ENCODE measurements at regions not wholly inside any gene's neighbourhood (a gene's known extent, or its start where the extent isn't known, plus 50 kb on each side); places are given as distances from the start of the nearest gene placed in this dataset.

GRCh38 chr6:3593161-3593560 is 136.3 kb upstream of the SLC22A23 start:
- intact Hi-C loops (cut with micrococcal nuclease): no loop called here

DNA sequence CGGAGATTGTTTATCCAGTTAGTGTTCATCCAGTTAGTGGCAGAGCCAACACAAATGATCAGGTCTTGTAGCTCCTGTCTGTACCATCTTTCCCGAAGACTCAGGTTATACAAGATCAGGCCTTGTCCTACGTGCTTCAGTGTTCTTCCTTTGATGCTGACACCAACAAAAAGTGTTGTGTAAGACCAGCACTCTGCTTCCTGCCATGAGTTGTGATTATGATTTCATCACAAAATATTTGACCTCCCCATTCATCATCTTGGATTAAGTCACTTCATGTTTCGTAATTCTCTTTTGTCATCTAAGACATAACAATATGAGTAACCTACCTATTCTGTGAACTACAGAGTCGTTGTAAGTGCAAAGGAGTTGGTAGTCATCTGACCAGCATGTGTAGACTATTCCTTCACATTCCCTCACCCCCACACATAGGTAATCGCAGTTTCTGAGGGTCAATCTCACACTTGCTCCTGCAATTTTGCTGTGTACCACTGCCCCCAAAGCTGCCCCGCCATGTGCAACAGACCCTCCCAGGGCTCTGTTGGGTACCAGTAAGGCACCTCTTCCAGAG is 135.6 kb upstream of the SLC22A23 start:
- intact Hi-C loops (cut with micrococcal nuclease): no loop called here

DNA sequence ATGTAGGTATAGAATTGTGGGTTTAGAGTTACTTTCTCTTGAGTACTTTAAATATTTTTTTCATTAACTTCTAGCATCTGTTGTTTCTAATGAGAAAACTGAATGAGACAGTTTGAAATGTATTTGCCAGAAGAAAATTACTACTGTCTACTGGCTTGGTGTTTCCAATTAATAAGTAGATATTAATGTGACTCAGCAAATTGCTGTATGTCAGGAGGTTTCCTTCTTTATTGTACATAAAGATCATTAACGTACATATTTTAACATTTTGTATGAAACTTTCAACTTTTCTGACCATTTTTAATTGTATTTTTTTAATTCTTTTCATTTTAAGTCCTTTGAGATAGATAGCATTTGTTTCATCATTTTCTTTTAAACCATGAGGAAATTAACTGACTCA is 135.1 kb upstream of the SLC22A23 start:
- intact Hi-C loops (cut with micrococcal nuclease): no loop called here

GRCh38 chr6:3587660-3588059 is 130.8 kb upstream of the SLC22A23 start:
- intact Hi-C loops (cut with micrococcal nuclease): no loop called here

- intact Hi-C loops (cut with micrococcal nuclease): no loop called here
Measured at GRCh38 chr6:3585320-3585935, 128.6 kb upstream of the SLC22A23 start.

DNA sequence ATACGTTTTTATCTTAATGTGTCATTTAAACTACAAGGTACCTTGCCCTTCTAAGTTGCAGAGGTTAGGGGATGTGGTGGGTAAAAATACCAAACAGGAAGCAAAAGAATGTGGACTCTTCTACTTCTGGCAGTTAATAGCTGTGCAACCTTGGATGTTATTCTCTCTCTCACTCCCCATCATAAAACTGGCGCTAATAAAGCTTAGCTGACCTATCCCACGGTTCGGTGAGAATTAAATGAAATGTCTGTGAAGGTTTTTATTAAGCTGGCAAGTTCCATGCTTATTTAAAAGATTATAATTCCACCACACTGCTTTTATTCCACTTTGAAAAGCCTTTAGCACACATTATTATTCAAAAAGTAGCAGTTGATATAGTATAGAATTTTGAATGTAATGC is 127.8 kb upstream of the SLC22A23 start:
- intact Hi-C loops (cut with micrococcal nuclease): no loop called here

DNA sequence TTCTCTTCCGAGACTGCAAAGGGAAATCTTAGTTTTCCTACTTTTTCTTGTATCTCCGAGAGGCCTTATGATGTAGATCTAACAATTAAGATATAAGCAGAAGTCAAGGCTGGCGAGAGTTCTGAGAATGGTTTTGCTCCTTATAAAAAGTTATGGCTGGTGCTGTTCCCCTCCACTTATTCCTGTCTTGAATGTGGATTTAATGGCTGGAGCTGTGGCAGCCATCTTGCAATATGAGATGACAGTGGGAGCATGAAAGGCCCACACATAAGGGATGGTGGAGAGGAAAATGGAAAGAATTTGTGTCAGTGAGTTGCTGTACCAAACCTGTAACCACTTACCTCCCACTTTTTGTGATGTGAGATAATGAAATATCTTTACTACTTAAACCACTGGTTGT is 124.6 kb upstream of the SLC22A23 start:
- intact Hi-C loops (cut with micrococcal nuclease): no loop called here

DNA sequence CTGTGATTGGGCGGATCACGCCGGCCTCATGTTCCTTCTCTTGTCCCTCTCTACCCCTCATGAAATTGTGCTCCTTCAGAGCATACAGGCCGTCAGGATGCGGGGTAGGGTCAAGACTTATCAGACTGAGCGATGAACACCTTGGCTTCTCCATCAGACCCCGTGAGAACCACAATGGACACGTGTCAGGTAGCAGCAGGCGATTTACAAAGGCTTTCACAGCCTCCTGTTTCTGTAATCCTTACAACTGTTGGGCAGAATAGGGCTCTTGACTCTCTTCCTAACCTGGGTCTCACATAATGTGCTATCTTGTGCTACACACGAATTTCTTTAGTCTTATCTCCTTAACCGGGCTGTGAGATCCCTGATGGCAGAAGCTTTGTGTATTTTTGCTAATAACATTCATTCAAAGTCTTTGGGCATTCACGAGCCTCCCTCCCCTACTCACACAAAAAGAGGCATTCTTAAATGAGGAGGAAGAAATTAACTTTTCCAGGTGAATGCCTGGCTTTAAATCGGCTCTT is 122.9 kb upstream of the SLC22A23 start:
- intact Hi-C loops (cut with micrococcal nuclease): no loop called here

DNA sequence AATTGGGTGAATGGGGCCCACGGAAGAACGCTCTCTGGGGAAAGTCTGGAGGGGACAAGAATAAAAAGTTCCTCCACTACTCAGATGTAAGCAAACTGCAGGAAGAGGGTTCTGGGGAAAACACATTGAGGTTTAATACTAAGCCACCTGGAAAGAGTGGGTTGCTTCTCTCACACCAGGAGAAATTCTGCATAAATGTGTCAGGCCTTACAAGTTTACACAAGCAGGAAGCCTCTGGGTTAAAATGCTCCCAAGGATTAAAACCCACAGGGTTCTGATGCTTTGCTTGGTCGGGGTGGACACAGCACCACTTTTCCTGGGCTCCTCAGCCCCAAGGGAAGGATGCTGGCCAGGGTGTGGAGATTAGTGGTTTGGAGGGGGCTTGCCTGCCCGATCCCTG is 122.1 kb upstream of the SLC22A23 start:
- intact Hi-C loops (cut with micrococcal nuclease): no loop called here

DNA sequence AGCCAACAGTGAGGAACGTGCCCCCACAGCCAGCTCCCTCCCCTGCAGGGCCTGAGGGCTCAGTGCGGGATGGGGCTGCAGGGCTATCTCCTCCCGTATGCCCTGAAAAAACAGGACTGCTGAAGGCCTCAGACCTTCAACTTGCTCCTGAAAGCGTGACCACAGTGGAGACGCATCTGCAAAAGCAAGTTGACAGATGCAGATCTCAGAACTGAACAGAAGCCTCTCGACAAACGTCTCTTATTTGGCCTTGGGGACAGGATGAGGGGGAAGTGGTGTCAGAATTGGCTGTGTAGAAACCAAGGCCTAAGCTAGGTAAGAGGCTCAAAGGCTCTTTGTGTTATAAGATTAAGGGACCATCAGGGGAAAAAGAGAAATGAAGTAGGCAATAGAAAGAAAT is 120.7 kb upstream of the SLC22A23 start:
- intact Hi-C loops (cut with micrococcal nuclease): no loop called here

- intact Hi-C loops (cut with micrococcal nuclease): no loop called here
Measured at GRCh38 chr6:3575701-3576100, 118.9 kb upstream of the SLC22A23 start.

GRCh38 chr6:3575166-3575565 is 118.3 kb upstream of the SLC22A23 start:
- intact Hi-C loops (cut with micrococcal nuclease): no loop called here

DNA sequence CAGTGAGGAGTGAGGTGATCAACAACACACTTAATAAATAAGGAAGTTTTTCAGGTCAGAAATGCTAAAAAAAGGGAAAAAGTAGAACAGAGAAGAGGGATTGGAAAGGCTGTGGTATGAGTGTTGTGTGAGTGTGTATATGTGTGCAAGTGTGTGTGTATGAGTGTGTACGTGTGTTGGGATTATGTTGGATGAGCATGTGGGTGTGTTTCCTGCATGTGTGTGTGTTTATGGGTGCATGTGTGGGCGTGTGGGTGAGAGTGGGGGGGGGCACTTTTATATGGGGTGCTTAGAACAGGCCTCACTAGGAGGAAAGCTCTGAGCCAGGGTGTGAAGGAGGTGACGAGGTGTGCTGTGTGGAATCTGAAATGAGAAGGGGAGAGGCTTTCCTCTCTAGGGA is 116.8 kb upstream of the SLC22A23 start:
- intact Hi-C loops (cut with micrococcal nuclease): no loop called here

GRCh38 chr6:3571836-3572235 is 115.0 kb upstream of the SLC22A23 start:
- intact Hi-C loops (cut with micrococcal nuclease): no loop called here

GRCh38 chr6:3571250-3571681 is 114.4 kb upstream of the SLC22A23 start:
- intact Hi-C loops (cut with micrococcal nuclease): no loop called here

DNA sequence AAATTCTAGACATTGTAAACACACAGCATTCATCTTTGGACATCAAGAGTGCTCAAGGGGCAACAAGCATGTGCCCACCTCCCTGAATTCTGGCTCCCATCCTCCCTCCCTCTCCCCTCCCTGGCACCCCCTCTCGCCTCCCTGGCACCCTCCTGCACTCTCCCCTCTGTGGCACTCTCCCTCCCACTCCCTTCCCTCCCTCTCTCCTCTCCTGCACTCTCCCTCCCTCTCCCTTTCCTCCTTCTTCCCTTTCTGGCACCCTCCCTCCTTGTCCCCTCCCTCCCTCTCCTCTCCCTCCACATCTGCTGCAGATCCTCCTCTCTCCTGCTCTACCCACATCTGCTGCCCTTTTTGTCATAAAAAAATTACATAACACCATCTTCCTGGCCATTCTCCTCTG is 113.0 kb upstream of the SLC22A23 start:
- intact Hi-C loops (cut with micrococcal nuclease): no loop called here

DNA sequence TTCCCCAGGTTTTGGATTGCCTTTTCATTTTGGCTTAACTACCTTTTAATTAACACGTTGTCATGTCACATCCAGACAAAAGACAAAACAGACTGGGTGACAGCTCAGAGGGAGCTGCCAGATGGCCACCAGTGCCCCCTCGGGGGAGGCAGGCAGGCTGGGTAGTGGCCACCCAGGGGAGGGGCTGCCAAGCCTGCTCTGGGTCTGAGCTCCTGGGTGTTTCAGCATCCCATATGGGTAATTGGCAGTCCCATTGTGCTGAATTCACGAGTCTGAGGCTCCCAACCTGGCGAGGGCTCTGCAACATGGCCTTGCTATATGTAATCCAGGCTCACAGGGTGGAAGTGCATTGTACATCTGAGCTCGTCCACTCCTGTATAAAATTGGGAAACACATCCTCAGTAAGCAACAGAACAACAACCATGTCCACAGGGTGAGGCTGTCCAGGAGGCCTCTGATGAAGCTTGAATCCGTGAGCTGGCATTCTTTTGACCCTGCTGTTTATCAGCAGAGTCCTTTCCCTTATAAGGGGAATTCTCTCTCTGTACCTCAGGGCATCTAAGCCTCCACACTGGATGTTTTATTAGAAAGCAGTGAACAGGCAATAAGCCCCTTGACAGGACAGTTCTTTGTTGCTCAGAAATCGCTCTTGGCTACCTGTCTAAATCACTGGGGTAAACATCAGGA is 111.7 kb upstream of the SLC22A23 start:
- intact Hi-C loops (cut with micrococcal nuclease): no loop called here

DNA sequence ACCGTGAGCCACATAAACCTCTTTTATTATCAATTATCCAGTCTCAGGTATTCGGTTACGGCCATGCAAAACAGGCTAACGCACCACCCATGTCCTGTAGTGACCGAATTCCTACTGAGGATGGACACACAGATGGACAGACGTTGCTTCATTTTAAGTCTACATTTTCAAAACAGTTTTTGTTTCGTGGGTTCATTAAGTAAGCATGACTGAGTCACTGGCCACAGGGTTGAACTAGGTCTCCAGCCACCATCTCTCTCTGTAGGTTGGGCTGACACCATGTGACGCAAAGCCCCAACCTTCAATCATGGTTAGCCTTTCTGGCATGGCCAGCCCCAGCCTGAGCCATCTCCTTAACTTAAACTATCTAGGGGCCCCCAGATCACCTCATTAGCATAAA is 110.0 kb upstream of the SLC22A23 start:
- intact Hi-C loops (cut with micrococcal nuclease): no loop called here

- intact Hi-C loops (cut with micrococcal nuclease): no loop called here
Measured at GRCh38 chr6:3565291-3565690, 108.4 kb upstream of the SLC22A23 start.

- intact Hi-C loops (cut with micrococcal nuclease): no loop called here
Measured at GRCh38 chr6:3561725-3562124, 104.9 kb upstream of the SLC22A23 start.

- intact Hi-C loops (cut with micrococcal nuclease): no loop called here
Measured at GRCh38 chr6:3560211-3560610, 103.4 kb upstream of the SLC22A23 start.

DNA sequence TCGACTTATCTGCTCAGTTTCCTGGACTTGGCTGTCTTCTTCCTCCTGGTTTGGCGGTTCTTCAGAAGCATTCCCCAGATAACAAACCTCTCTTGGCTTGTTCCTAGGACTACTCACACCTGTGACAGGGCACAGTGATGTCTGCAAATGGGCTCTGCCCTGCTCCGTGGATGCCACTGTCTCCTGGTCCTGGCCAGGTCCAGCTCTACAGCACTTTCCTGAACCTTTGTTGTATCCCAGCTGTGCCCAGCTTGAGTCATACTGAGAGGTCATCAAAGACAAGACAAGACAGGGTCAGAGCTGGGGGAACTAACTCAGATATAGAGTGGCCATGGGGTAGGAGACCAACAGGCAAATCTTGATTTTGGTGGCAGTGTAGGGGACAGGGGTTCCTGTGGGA is 102.7 kb upstream of the SLC22A23 start:
- intact Hi-C loops (cut with micrococcal nuclease): no loop called here

GRCh38 chr6:3557336-3557735 is 100.5 kb upstream of the SLC22A23 start:
- intact Hi-C loops (cut with micrococcal nuclease): no loop called here
